H9 (cell line): ENCODE measurements at regions not wholly inside any gene's neighbourhood (a gene's known extent, or its start where the extent isn't known, plus 50 kb on each side); places are given as distances from the start of the nearest gene placed in this dataset.

Experiments
- DNase-seq: peaks from one replicate; pipeline ENCODE4 v3.0.0-alpha.2; 2017
- H2AFZ ChIP-seq: one replicate; pipeline ENCODE4 v1.6.1; 2013; ENCODE audit warnings: mild to moderate bottlenecking, low read length, control low read depth, moderate library complexity
- H2AK5ac ChIP-seq: 2 replicates; pipeline ENCODE4 v1.6.1; 2013; ENCODE audit warnings: low read length, control low read depth, mixed read lengths; ENCODE audit not compliant: insufficient read length
- H2BK120ac ChIP-seq: one replicate; pipeline ENCODE4 v1.6.1; 2013; ENCODE audit warnings: low read depth, mild to moderate bottlenecking, low read length, control low read depth, inconsistent platforms; ENCODE audit not compliant: poor library complexity, severe bottlenecking
- H2BK12ac ChIP-seq: 2 replicates; pipeline ENCODE4 v1.6.1; 2013; ENCODE audit warnings: low read length, control low read depth, mixed read lengths, low read depth; ENCODE audit not compliant: insufficient read length
- H2BK15ac ChIP-seq: 2 replicates; pipeline ENCODE4 v1.6.1; 2013; ENCODE audit warnings: low read depth, low read length, control low read depth
- H2BK20ac ChIP-seq: one replicate; pipeline ENCODE4 v1.6.1; 2013; ENCODE audit warnings: low read depth, mild to moderate bottlenecking, low read length, control low read depth, inconsistent platforms; ENCODE audit not compliant: poor library complexity, severe bottlenecking
- H2BK5ac ChIP-seq: 2 replicates; pipeline ENCODE4 v1.6.1; 2013; ENCODE audit warnings: low read length, control low read depth, mixed read lengths; ENCODE audit not compliant: insufficient read length
- H3K14ac ChIP-seq: 2 replicates; pipeline ENCODE4 v1.6.1; 2013; ENCODE audit warnings: low read length, control low read depth; ENCODE audit not compliant: insufficient read depth
- H3K18ac ChIP-seq: 2 replicates; pipeline ENCODE4 v1.6.1; 2013; ENCODE audit warnings: low read depth, mild to moderate bottlenecking, mixed read lengths, low read length, control low read depth; ENCODE audit not compliant: insufficient read length
- H3K23ac ChIP-seq: 2 replicates; pipeline ENCODE4 v1.6.1; 2013; ENCODE audit warnings: low read length, control low read depth, mixed read lengths, low read depth; ENCODE audit not compliant: insufficient read length
- H3K23me2 ChIP-seq: 2 replicates; pipeline ENCODE4 v1.6.1; 2013; ENCODE audit warnings: low read depth, mild to moderate bottlenecking, mixed read lengths, low read length, control low read depth; ENCODE audit not compliant: insufficient read length, poor library complexity, severe bottlenecking
- H3K27ac ChIP-seq: 2 replicates; pipeline ENCODE4 v1.5.1; 2013; ENCODE audit warnings: low read length, control low read depth, mixed read lengths, low read depth; ENCODE audit not compliant: insufficient read length
- H3K27me3 ChIP-seq: 2 replicates; pipeline ENCODE4 v1.6.1; 2013; ENCODE audit warnings: low read length, control low read depth, inconsistent platforms; ENCODE audit not compliant: insufficient read depth
- H3K4ac ChIP-seq: 2 replicates; pipeline ENCODE4 v1.6.1; 2013; ENCODE audit warnings: low read depth, mild to moderate bottlenecking, control low read depth, inconsistent platforms, low read length, moderate library complexity
- H3K4me1 ChIP-seq: 2 replicates; pipeline ENCODE4 v1.6.1; 2013; ENCODE audit warnings: low read length, control low read depth, inconsistent platforms; ENCODE audit not compliant: insufficient read depth
- H3K4me2 ChIP-seq: 2 replicates; pipeline ENCODE4 v1.6.1; 2013; ENCODE audit warnings: low read length, control low read depth, mixed read lengths; ENCODE audit not compliant: insufficient read length, insufficient read depth
- H3K56ac ChIP-seq: 2 replicates; pipeline ENCODE4 v1.6.1; 2013; ENCODE audit warnings: low read depth, mild to moderate bottlenecking, mixed read lengths, low read length, control low read depth; ENCODE audit not compliant: insufficient read length
- H3K79me1 ChIP-seq: 2 replicates; pipeline ENCODE4 v1.6.1; 2013; ENCODE audit warnings: low read depth, mild to moderate bottlenecking, moderate library complexity, low read length, control low read depth, inconsistent platforms; ENCODE audit not compliant: insufficient read depth, poor library complexity, severe bottlenecking
- H3K79me2 ChIP-seq: 2 replicates; pipeline ENCODE4 v1.6.1; 2013; ENCODE audit warnings: low read length, control low read depth, inconsistent platforms; ENCODE audit not compliant: insufficient read depth
- H3K9ac ChIP-seq: 2 replicates; pipeline ENCODE4 v1.6.1; 2013; ENCODE audit warnings: low read length, control low read depth, mixed read lengths; ENCODE audit not compliant: insufficient read length; ENCODE audit errors: extremely low read depth
- H3K9me3 ChIP-seq: one replicate; pipeline ENCODE4 v1.6.1; 2013; ENCODE audit warnings: low read depth, low read length, inconsistent platforms; ENCODE audit not compliant: control insufficient read depth
- H3T11ph ChIP-seq: one replicate; pipeline ENCODE4 v1.6.1; 2013; ENCODE audit warnings: mild to moderate bottlenecking, low read length, control low read depth, inconsistent platforms
- H4K20me1 ChIP-seq: one replicate; pipeline ENCODE4 v1.6.1; 2013; ENCODE audit not compliant: control insufficient read depth, insufficient read length, insufficient read depth
- H4K5ac ChIP-seq: 2 replicates; pipeline ENCODE4 v1.6.1; 2013; ENCODE audit warnings: low read depth, mild to moderate bottlenecking, mixed read lengths, low read length, control low read depth; ENCODE audit not compliant: insufficient read length
- H4K8ac ChIP-seq: replicated peaks from 2 replicates; pipeline ENCODE4 v1.6.1; 2013; ENCODE audit warnings: low read length, control low read depth, mixed read lengths, low read depth; ENCODE audit not compliant: insufficient read length
- H4K91ac ChIP-seq: 2 replicates; pipeline ENCODE4 v1.6.1; 2013; ENCODE audit warnings: low read depth, mild to moderate bottlenecking, moderate library complexity, mixed read lengths, low read length, control low read depth; ENCODE audit not compliant: insufficient read length
- H3K27ac Mint-ChIP-seq, 3 experiments: 2 replicates in 2 of 3; 3 replicates in 1 of 3; pipeline ENCODE4 v1.8.0; 2020 to 2021; ENCODE audit warnings: mixed read lengths in 3 of 3, mild to moderate bottlenecking in 1 of 3, moderate library complexity in 1 of 3
- H3K27me3 Mint-ChIP-seq: 2 replicates; pipeline ENCODE4 v1.8.0; 2021; ENCODE audit warnings: low read depth, mild to moderate bottlenecking, moderate library complexity, mixed read lengths
- H3K36me3 Mint-ChIP-seq, 3 experiments: 2 replicates in 2 of 3; 3 replicates in 1 of 3; pipeline ENCODE4 v1.8.0; 2020 to 2021; ENCODE audit warnings: low read depth in 3 of 3, mixed read lengths in 3 of 3; ENCODE audit not compliant: insufficient read depth in 1 of 3
- H3K4me1 Mint-ChIP-seq, 2 experiments: 2 replicates each; pipeline ENCODE4 v1.8.0; 2020; ENCODE audit warnings: mixed read lengths in 2 of 2
- H3K4me3 Mint-ChIP-seq, 2 experiments: 2 replicates in 1 of 2; 3 replicates in 1 of 2; pipeline ENCODE4 v1.8.0; 2020 to 2021; ENCODE audit warnings: mild to moderate bottlenecking in 2 of 2, mixed read lengths in 2 of 2, moderate library complexity in 1 of 2
- H3K9me3 Mint-ChIP-seq, 2 experiments: 2 replicates in 1 of 2; 3 replicates in 1 of 2; pipeline ENCODE4 v1.8.0; 2020; ENCODE audit warnings: mild to moderate bottlenecking in 2 of 2, mixed read lengths in 2 of 2, moderate library complexity in 1 of 2
- WGBS: extraction: QIAGEN DNeasy Blood & Tissue Kit; methylation state at CpG from one replicate; pipeline ENCODE4 v1.1.7; 2013; ENCODE audit warnings: missing lambda C conversion rate, low lambda C conversion rate, mixed read lengths; ENCODE audit not compliant: insufficient read length; ENCODE audit errors: extremely low coverage; 5-methylcytosine and 5-hydroxymethylcytosine counted together
- TF ChIP-seq, protein P1 (sequence below): fragments of 200-600 bp; sonication (generic); conservative IDR thresholded peaks from 3 replicates; pipeline ENCODE4 v1.8.0; 2021; ENCODE audit warnings: antibody characterized with exemption, mild to moderate bottlenecking

DNA sequence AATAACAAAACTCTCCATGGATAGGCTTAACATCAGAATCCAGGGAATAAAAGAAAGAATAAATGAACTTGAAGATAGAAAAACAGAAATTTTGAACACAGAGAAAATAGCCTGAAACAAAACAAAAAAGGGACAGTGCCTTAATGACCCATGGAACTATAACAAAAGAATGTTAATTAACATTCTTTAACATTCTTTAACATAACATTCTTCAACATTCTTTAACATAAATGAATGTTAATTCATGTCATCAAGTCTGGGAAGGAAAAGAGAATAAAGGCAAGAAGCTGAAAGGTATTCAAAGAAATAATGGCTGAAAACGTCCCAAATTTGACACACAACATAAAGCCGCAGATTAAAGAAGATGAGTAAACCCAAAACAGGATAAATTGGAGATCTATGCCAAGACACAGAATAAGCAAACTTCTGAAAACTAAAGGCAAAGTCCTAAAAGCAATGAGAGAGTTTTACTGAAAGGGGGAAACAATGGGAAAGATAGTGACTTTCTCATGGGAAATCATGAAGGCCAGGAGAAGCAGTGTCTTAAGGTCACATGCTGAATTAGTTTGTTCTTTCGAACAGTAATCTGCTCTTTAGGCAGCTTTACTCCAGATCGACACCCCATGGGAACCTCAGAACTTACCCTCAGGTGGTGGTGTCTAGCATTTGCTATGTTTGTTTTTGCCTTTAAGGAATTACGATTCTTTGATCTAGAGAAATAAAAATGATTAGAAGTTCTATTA lies 483.0 kb downstream of the KDM4C start:
- H3K27me3 ChIP-seq, result no peaks in the 10 kb centered on the region
- H3K4me3 Mint-ChIP-seq, result peak overlapping the region; percentile 0 to 29; a peak in 2 of 5 replicates
- no peak overlapping the region for H4K8ac ChIP-seq
- no peak for DNase-seq
- no CpG with 5 or more reads among the region's 5 CpGs for WGBS
- no peaks in the 10 kb centered on the region for H3K9me3 ChIP-seq
- TF ChIP-seq, protein P1, sequence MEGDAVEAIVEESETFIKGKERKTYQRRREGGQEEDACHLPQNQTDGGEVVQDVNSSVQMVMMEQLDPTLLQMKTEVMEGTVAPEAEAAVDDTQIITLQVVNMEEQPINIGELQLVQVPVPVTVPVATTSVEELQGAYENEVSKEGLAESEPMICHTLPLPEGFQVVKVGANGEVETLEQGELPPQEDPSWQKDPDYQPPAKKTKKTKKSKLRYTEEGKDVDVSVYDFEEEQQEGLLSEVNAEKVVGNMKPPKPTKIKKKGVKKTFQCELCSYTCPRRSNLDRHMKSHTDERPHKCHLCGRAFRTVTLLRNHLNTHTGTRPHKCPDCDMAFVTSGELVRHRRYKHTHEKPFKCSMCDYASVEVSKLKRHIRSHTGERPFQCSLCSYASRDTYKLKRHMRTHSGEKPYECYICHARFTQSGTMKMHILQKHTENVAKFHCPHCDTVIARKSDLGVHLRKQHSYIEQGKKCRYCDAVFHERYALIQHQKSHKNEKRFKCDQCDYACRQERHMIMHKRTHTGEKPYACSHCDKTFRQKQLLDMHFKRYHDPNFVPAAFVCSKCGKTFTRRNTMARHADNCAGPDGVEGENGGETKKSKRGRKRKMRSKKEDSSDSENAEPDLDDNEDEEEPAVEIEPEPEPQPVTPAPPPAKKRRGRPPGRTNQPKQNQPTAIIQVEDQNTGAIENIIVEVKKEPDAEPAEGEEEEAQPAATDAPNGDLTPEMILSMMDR, result no peak
- H2BK12ac ChIP-seq, result no peak overlapping the region
- H3K79me1 ChIP-seq, result no peaks in the 10 kb centered on the region
- H2AK5ac ChIP-seq, result no peak overlapping the region
- H4K91ac ChIP-seq, result no peak overlapping the region
- no peak overlapping the region for H2AFZ ChIP-seq
- peak overlapping the region; percentile 67 for H3K27ac ChIP-seq
- H3K14ac ChIP-seq, result no peak overlapping the region; the same call in 1 of the 2 replicates
- no peak overlapping the region for H2BK20ac ChIP-seq
- peaks cover 46 to 67% of the 10 kb centered on the region in 2 experiments for H3K4me1 Mint-ChIP-seq
- peaks cover 0 to 5% (median 0%) of the 10 kb centered on the region in 3 experiments; a peak in 4 of 7 replicates for H3K36me3 Mint-ChIP-seq
- no peak overlapping the region for H3K23ac ChIP-seq
- no peak overlapping the region for H3K56ac ChIP-seq
- peak overlapping the region; percentile 40 for H3K4me2 ChIP-seq
- peaks cover 3 to 5% of the 10 kb centered on the region in 2 experiments; a peak in 2 of 5 replicates for H3K9me3 Mint-ChIP-seq
- peak overlapping the region; percentile 44 for H2BK5ac ChIP-seq
- H3K18ac ChIP-seq, result no peak overlapping the region
- no peak overlapping the region for H4K5ac ChIP-seq
- no peak overlapping the region for H3K4ac ChIP-seq
- H3K4me1 ChIP-seq, result peaks cover 10% of the 10 kb centered on the region; the same call in 1 of the 2 replicates
- no peaks in the 10 kb centered on the region for H3K23me2 ChIP-seq
- H3K27ac Mint-ChIP-seq, result peak overlapping the region; percentile 93 to 97 (median 97)
- H4K20me1 ChIP-seq, result no peaks in the 10 kb centered on the region
- H2BK120ac ChIP-seq, result no peak overlapping the region
- H3K27me3 Mint-ChIP-seq, result no peaks in the 10 kb centered on the region
- H2BK15ac ChIP-seq, result no peak overlapping the region
- no peaks in the 10 kb centered on the region for H3K79me2 ChIP-seq
- H3T11ph ChIP-seq, result no peak overlapping the region
- no peak overlapping the region for H3K9ac ChIP-seq
